ENCODE measurements at regions not wholly inside any gene's neighbourhood (a gene's known extent, or its start where the extent isn't known, plus 50 kb on each side); places are given as distances from the start of the nearest gene placed in this dataset.

DNA sequence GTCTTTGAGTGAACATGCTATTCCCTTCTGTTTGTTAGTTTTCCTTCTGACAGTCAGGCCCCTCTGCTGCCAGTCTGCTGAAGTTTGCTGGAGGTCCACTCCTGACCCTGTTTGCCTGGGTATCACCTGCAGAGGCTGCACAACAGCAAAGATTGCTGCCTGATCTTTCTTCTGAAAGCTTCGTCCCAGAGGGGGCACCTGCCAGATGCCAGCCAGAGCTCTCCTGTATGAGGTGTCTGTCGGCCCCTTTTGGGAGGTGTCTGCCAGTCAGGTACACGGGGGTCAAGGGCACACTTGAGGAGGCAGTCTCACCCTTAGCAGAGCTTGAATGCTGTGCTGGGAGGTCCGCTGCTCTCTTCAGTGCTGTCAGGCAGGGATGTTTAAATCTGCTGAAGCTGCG, 456.9 kb upstream of the HTR2C start:
- ChIA-PET POLR2A (no interaction called here), CTCF (no interaction called here)
- Histone ChIP-seq H3K4me3 (ENCODE audit: low read depth, low read length) (no peak overlapping the region), H3K9me3 (ENCODE audit: control insufficient read depth, insufficient read depth, low read depth, low read length) (no peaks in the 10 kb centered on the region), H3K36me3 (ENCODE audit: control insufficient read depth in 2 of 2, insufficient read depth in 1 of 2, low read length in 2 of 2) (no peaks in the 10 kb centered on the region), H3K27ac (ENCODE audit: extremely low read depth, low read depth, low read length) (no peak overlapping the region), H3K4me1 (ENCODE audit: control insufficient read depth, insufficient read depth, low read length) (no peaks in the 10 kb centered on the region)
- TF ChIP-seq ZXDB (tag by site-specific recombination; IDR thresholded peaks at IDR 0.05) (no peak), PRDM1 (tag by site-specific recombination; IDR thresholded peaks at IDR 0.05) (no peak), ZNF354C (tag by site-specific recombination; IDR thresholded peaks at IDR 0.05; ENCODE audit: borderline replicate concordance, low read depth) (no peak), GLIS2 (tag by site-specific recombination; IDR thresholded peaks at IDR 0.05) (no peak), ZNF529 (tag by site-specific recombination; IDR thresholded peaks at IDR 0.05; ENCODE audit: insufficient replicate concordance) (no peak), KLF9 (tag by site-specific recombination; IDR thresholded peaks at IDR 0.05; ENCODE audit: low read depth) (no peak), ZFP69B (tag by site-specific recombination; IDR thresholded peaks at IDR 0.05) (no peak), MZF1 (tag by site-specific recombination; IDR thresholded peaks at IDR 0.05; ENCODE audit: borderline replicate concordance) (no peak), ZNF792 (tag by site-specific recombination; IDR thresholded peaks at IDR 0.05) (no peak), ZNF76 (tag by site-specific recombination; IDR thresholded peaks at IDR 0.05; ENCODE audit: borderline replicate concordance, low read depth) (no peak), ZNF214 (tag by site-specific recombination; IDR thresholded peaks at IDR 0.05; ENCODE audit: borderline replicate concordance) (no peak), ZNF366 (tag by site-specific recombination; conservative IDR thresholded peaks at IDR 0.05) (no peak), KLF8 (tag by site-specific recombination; IDR thresholded peaks at IDR 0.05) (no peak), ZNF239 (tag by site-specific recombination; IDR thresholded peaks at IDR 0.05) (no peak), ZNF341 (tag by site-specific recombination; IDR thresholded peaks at IDR 0.05; ENCODE audit: low read depth) (no peak), ZNF654 (tag by site-specific recombination; IDR thresholded peaks at IDR 0.05; ENCODE audit: low read depth) (no peak)
- TF ChIP-seq, protein P1, sequence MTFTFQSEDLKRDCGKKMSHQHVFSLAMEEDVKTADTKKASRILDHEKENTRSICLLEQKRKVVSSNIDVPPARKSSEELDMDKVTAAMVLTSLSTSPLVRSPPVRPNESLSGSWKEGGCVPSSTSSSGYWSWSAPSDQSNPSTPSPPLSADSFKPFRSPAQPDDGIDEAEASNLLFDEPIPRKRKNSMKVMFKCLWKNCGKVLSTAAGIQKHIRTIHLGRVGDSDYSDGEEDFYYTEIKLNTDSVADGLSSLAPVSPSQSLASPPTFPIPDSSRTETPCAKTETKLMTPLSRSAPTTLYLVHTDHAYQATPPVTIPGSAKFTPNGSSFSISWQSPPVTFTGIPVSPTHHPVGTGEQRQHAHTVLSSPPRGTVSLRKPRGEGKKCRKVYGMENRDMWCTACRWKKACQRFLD (tag by site-specific recombination; IDR thresholded peaks at IDR 0.05): no peak
- TF ChIP-seq, protein P2, sequence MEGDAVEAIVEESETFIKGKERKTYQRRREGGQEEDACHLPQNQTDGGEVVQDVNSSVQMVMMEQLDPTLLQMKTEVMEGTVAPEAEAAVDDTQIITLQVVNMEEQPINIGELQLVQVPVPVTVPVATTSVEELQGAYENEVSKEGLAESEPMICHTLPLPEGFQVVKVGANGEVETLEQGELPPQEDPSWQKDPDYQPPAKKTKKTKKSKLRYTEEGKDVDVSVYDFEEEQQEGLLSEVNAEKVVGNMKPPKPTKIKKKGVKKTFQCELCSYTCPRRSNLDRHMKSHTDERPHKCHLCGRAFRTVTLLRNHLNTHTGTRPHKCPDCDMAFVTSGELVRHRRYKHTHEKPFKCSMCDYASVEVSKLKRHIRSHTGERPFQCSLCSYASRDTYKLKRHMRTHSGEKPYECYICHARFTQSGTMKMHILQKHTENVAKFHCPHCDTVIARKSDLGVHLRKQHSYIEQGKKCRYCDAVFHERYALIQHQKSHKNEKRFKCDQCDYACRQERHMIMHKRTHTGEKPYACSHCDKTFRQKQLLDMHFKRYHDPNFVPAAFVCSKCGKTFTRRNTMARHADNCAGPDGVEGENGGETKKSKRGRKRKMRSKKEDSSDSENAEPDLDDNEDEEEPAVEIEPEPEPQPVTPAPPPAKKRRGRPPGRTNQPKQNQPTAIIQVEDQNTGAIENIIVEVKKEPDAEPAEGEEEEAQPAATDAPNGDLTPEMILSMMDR (tag by site-specific recombination; IDR thresholded peaks at IDR 0.05): no peak
- TF ChIP-seq, protein P3, sequence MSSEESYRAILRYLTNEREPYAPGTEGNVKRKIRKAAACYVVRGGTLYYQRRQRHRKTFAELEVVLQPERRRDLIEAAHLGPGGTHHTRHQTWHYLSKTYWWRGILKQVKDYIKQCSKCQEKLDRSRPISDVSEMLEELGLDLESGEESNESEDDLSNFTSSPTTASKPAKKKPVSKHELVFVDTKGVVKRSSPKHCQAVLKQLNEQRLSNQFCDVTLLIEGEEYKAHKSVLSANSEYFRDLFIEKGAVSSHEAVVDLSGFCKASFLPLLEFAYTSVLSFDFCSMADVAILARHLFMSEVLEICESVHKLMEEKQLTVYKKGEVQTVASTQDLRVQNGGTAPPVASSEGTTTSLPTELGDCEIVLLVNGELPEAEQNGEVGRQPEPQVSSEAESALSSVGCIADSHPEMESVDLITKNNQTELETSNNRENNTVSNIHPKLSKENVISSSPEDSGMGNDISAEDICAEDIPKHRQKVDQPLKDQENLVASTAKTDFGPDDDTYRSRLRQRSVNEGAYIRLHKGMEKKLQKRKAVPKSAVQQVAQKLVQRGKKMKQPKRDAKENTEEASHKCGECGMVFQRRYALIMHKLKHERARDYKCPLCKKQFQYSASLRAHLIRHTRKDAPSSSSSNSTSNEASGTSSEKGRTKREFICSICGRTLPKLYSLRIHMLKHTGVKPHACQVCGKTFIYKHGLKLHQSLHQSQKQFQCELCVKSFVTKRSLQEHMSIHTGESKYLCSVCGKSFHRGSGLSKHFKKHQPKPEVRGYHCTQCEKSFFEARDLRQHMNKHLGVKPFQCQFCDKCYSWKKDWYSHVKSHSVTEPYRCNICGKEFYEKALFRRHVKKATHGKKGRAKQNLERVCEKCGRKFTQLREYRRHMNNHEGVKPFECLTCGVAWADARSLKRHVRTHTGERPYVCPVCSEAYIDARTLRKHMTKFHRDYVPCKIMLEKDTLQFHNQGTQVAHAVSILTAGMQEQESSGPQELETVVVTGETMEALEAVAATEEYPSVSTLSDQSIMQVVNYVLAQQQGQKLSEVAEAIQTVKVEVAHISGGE (tag by site-specific recombination; conservative IDR thresholded peaks at IDR 0.05; ENCODE audit: low read depth): no peak
- TF ChIP-seq, protein P4, sequence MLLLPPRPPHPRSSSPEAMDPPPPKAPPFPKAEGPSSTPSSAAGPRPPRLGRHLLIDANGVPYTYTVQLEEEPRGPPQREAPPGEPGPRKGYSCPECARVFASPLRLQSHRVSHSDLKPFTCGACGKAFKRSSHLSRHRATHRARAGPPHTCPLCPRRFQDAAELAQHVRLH (tag by site-specific recombination; IDR thresholded peaks at IDR 0.05): no peak

DNA sequence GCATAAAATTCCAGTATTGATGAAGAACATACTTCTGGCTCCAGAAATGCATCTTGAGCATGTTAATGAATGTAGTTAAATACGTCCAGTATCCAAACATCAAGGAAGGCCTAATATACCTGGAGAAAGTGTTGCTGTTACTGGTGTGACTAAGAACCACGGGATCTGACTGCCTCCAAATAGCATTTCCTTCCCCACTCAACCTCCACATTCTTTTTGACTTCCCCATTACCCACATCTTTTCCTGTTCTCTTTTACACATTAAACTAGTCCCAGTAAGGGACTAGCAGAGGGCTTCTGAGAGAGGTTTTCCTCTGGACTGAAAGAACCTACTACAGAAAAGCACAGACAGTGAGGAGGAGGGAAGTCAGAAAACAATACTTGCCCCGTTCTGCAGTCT, 482.8 kb upstream of the HTR2C start:
- no peaks in the 10 kb centered on the region for H3K4me1 ChIP-seq (ENCODE audit: control insufficient read depth, insufficient read depth, low read length)
- CTCF ChIA-PET: no interaction called here
- POLR2A ChIA-PET: no interaction called here
- no peaks in the 10 kb centered on the region for H3K36me3 ChIP-seq (ENCODE audit: control insufficient read depth in 2 of 2, insufficient read depth in 1 of 2, low read length in 2 of 2)
- no peak overlapping the region for H3K4me3 ChIP-seq (ENCODE audit: low read depth, low read length)
- no peaks in the 10 kb centered on the region for H3K9me3 ChIP-seq (ENCODE audit: control insufficient read depth, insufficient read depth, low read depth, low read length)
- H3K27ac ChIP-seq (ENCODE audit: extremely low read depth, low read depth, low read length): no peak overlapping the region
- TF ChIP-seq ZNF530 (tag by site-specific recombination; IDR thresholded peaks at IDR 0.05; ENCODE audit: low read depth): no peak
- no peak for TF ChIP-seq ZNF146 (tag by site-specific recombination; IDR thresholded peaks at IDR 0.05)
- no peak for TF ChIP-seq ZNF324 (tag by site-specific recombination; IDR thresholded peaks at IDR 0.05)
- TF ChIP-seq ZBTB7A (tag by site-specific recombination; IDR thresholded peaks at IDR 0.05; ENCODE audit: low read depth): no peak
- no peak for TF ChIP-seq ZNF416 (tag by site-specific recombination; IDR thresholded peaks at IDR 0.05)
- no peak for TF ChIP-seq ZNF792 (tag by site-specific recombination; IDR thresholded peaks at IDR 0.05)
- no peak for TF ChIP-seq ZNF707 (tag by site-specific recombination; IDR thresholded peaks at IDR 0.05)
- TF ChIP-seq ZNF132 (tag by site-specific recombination; IDR thresholded peaks at IDR 0.05; ENCODE audit: borderline replicate concordance): no peak

Data from HEK293 (cell line).